SW480 (cell line): ENCODE measurements at regions not wholly inside any gene's neighbourhood (a gene's known extent, or its start where the extent isn't known, plus 50 kb on each side); places are given as distances from the start of the nearest gene placed in this dataset.

ENCODE experiments used
- DNase-seq: peaks from one replicate; pipeline ENCODE4 v3.0.0-alpha.2; 2016; ENCODE audit warnings: low spot score

DNA sequence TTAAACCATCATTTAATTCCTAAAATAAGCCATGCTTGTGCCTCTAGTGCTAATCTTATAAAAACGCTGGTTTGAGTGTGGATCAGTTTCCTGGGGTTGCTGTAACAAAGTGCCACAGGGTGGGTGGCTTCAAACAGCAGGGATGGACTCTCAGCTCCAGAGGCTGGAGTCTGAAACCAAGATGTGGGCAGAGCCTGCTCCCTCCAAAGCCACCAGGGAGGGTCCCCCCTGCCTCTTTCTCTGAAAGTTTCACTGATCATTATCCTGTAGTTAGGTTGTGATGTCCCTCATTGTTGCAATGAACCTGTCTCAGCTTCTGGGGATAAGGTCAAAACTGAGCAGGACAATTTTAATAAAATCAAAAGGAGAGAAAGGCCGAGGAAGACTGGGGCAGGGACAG, 251.9 kb upstream of the TCERG1L start:
- no peak for DNase-seq

DNA sequence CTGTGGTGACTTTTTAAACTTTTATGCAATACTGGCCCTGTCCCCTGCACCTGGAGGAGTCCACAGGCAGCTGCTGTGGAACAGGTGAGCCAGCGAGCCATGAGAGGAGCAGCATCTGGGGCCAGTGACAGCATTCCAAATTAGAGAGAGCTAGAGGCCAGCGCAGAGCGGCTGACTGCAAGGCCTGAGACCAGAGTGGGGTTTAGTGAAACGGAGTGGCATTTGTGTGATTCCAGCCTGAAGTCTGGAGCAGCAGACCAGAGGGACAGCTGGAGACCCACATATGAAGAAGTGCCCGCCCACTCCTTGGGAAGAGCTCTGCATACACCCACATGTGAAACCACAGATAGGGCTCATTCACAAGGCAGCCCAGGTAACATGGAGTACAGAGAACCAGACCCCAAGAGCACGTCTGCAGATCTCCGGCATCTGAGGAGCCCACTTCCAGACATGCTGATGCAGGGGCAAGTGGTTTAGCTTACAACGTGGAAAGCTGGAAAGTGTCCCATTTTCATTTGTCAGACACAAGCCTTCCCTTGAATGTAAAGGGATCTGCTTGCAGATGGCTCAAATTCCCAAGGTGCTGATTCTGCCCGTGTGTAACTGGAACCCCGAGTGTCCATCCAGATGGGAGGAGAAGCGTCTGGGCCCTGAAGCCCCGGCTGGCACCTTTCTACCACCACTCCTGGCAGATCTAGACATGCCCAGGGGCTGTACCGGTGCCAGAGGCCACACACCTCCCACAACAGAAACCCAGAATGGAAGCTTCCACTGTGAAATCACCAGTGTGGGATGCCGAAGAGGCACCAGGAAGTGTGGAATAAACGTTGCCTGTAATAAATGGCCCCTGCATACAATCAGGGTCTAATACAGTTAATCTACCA, 256.0 kb upstream of the TCERG1L start:
- DNase-seq: no peak

DNA sequence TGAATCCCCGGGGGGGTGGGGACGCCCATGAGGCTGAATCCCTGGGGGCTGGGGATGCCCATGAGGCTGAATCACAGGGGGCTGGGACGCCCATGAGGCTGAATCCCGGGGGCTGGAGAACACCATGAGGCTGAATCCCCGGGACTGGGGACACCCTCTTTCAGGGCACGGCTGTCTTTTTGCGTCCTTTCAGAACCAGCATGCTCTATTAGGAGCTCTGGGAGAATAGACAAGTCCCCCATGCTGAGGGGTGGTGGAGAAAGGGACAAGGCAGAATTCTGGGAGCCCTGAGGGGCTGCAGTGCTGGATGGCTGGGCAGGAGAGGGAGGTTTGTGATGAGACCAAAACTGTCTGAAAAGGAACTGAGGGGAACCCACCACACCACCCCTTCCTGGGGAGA, 257.3 kb upstream of the TCERG1L start:
- no peak for DNase-seq

DNA sequence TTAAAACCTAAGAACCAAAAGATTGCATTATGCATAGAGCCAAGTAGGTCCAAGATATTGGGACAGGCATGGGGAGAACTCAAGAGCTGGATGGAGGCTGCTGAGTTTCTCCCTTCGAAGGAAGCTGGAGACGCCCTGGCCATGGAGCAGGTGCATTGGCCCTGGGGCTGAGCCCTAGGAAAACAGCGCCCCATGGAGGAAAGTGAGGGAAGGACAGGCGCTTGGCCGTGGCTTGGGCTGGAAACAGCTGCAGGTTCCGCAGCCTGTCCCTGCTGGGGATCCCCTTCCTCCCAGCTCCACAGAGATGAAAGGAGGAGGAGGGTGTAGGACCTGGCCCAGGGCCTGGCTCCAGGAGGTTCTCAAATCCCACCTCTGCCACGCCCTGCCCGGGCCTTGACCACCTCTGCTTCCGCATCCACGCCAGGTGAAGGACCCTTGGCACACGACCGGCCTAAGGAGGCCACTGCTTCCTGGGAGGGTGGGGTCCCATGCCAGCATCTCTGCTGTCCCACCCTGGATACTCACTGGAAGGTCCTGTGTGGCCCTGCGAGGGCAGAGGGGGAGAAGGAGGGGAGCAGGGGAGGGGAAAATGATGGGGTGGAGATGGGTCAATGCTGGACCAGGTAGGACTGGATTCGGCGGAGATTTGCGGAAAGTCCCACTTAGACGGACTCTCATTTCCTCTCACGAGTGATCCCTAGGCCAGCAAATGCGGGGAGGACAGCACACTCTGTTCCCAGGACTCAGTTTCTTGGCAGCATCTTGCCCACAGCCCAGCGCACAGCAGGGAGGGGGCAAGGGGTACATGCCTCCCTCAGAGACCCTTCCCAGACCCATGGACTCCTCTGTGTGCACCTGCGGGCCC, 258.6 kb upstream of the TCERG1L start:
- no peak for DNase-seq

DNA sequence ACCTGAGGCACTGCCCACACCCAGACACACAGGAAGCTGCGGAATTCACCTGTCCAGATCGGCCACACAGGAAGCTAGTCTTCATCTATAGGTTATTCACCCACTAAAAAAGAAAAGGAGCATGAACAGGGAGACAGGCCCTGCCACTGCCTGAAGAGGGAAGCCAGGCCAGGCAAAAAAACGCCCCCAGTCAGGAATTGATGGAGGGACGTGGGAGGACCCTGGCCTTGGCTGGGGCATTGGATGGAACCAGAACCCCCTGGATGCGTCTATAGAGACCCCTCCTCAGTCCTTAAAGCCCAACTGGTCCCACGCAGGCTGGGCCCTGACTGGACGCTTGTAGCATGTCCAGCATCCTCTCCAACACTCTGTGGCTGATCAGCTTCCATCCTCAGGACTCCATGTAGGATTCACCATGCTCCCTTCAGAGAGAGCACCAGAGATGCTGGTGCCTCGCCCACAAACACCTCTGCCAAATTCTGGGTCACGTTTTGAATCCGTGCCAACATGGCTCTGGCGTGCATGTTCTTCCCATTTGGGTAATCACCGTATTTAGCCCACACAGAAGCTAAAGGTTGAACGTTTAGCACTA, 259.3 kb upstream of the TCERG1L start:
- DNase-seq: no peak

DNA sequence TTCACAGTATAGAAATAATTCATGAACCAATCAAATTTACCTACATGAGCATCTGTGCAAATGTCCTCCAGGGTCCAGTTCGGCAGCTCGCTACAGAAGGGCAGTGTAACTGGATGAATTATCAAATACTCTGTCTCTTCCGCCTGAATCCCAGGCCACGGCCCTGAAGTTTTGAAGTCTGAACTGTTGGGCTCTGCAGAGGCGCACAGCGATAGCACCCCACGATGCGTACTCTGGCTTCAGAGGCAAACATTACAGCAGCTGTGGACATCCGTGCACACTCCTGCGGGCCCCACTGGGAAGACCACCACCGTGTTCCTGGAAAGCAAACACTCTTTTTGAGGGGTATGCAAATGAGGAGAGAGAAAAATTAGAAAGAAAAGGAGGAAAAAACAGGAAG, 259.8 kb upstream of the TCERG1L start:
- no peak for DNase-seq

DNA sequence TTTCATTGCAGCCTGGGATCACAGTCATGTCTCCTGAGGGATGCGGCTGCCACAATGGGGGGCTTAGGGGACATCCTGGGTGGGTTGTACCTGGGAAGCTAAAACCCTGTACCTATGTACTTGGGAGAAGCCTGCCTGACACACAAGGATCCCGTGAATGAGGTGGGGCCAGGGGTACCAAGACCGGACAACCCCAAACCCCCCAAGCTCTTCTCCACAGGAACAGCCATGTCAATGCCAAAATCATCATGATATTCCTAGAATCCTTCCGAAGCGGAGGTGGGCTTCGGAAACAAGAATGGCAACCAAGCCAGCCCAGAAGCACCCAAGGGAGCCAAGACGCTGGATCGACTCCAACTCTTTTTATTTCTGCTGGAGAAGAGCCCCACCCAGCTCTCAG, 260.3 kb upstream of the TCERG1L start:
- DNase-seq: no peak

DNA sequence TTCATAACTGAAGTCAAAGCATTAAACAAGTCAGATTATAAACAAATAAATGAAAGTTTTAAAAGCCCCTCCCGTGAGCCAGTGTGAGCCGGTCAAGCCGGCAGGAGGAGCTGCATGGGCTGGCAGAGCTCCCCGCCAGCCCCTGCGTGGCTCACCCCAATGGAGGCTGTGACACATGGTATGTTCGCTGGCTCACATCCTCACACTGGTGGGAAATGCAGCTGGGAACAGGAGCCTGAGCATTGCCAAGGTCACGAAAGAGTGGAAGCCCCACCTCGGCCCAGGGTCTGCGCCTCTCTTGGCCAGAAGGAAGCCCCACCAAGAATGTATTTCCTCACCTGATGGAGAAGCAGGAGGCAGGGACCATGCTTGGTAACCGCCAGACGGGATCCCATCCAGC, 261.7 kb upstream of the TCERG1L start:
- no peak for DNase-seq

DNA sequence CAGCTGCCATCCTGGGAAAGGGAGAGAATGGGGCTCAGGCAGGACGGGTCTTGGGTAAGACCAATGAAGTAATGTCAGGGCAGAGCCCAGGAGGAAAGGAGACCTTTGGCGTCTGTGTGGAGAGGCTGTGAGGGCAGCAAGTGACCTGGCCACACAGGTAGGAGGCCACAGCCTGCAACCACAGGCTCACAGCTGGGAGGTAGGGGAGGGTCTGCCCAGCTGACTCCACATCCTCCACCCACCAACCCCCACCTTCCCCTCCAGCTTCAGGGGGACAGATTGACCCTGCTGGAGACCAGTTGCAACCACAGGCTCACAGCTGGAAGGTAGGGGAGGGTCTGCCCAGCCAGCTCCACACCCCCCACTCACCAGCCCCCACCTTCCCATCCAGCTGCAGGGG, 262.2 kb upstream of the TCERG1L start:
- DNase-seq: no peak

DNA sequence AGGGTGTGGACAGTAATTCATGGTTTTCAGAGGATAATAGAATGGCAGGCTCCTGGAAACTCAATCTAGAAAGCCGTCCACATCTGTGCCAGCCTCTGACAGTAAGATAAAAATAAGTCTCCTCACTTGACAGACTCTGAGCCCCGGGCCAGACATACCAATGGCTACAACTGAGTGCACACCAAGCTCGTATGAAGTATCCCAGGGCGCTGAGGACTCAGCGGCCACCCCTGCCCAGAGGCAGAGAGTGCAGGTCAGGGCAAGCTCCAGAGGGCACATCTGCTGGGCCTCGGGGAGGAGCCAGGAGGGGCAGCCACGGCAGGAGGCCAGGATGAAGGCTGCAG, 262.8 kb upstream of the TCERG1L start:
- no peak for DNase-seq

DNA sequence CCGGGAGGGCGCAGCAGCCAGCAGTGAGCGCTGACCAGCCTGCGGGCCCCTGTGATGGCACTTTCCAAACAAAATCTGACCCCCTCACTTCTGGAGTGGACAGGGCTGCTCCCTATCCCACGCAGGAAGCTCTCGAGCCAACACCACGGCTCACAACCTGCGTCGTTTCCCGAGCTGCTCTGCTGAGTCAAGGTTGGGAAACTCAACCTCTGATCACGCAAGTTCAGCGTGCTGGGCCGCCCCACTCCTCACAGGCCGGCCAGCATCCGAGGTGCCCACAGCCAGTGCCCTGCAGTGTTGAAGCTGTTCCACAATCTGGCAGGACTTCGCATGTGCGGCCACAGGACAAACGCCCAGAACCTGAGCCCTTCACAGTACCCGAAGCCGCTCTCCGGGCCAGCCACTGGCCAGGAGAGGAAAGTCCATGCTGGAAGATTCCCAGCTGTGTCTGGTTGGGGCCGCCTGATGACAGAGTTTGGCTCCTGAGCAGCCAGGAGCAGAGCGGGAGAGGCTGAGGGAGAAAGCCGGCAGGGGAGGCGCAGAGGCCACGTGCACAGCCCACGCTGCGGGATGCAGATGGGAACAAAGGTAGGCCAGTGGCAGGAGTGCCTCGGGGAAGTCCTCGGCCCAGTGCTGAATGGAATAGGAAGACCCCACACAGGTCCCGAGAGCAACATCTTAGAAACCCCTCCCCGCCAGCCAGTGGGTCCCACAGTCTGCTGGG, 263.3 kb upstream of the TCERG1L start:
- no peak for DNase-seq

DNA sequence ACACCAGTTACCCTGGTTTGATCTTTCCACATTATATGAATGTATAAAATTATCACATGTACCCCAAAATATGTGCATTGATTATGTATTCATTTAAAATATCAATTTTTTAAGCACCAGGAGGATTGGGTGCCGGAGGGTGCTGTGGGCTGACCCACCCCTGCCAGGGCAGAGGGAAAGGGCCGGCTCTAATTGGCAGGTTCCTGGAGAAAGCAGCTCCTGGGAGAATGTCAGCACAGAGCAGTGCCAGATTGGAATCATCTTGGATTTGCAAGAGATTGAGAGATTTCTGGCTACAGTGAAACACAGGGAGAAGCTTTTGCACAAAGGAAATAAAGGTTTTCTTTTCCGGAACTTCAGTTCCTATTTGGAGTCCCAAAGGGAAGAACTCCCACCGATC, 264.4 kb upstream of the TCERG1L start:
- no peak for DNase-seq

DNA sequence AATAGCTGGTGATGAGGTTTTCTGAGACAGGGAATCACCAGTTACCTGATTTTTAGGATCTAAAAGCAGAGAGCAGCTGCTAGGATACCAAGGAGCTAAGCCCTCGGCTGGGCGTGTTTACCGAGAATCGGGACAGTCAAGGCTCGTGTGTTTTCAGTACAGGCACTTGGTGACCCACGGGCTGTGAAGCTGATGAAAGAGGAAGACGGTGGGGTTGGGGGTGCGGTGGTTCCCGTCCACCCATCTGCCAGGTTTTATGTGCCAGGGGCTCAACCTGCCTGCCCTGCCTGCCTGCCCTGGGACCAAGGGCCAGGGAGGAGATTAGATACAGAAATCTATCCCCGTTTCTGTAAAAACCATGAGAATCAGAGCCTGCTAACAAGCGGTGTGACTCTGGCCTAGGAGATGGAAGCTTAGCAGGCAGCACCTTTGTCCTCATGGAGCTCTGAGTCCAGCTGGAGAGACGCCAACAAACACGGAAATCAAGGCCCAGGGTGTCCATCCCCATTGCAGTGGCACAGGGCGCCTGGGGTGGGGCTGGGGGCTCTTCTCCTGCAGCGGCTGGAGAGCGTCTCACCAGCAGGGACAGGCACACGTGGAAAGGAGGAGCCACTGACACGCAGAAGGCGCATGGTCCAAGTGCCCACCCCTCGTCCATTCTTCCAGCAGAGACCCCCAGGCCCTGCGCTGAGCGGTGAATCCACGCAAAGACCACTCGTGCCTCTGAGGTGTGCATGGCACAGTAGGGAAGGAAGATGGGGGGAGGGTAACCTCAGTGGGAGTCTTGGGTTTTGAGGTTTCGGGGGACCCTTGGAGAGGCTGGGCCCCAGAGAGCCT, 265.0 kb upstream of the TCERG1L start:
- no peak for DNase-seq

DNA sequence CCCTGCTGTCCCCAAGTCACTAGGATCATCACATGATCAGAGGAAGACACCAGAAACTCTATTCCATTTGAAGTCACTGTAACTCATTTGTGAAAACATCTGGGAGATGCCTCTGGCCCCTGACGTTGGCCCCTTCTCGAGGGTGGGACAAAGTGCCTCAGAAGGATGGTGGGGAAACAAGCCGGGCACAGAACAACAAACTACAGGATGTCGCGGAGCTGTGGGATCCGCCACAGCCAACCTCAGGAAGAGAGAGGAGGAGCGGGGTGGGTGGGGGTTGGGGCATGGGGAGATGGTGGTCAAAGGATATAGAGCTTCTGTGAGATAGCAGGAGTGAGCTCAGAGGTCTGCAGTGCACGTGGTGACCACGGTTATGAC, 265.6 kb upstream of the TCERG1L start:
- no peak for DNase-seq

DNA sequence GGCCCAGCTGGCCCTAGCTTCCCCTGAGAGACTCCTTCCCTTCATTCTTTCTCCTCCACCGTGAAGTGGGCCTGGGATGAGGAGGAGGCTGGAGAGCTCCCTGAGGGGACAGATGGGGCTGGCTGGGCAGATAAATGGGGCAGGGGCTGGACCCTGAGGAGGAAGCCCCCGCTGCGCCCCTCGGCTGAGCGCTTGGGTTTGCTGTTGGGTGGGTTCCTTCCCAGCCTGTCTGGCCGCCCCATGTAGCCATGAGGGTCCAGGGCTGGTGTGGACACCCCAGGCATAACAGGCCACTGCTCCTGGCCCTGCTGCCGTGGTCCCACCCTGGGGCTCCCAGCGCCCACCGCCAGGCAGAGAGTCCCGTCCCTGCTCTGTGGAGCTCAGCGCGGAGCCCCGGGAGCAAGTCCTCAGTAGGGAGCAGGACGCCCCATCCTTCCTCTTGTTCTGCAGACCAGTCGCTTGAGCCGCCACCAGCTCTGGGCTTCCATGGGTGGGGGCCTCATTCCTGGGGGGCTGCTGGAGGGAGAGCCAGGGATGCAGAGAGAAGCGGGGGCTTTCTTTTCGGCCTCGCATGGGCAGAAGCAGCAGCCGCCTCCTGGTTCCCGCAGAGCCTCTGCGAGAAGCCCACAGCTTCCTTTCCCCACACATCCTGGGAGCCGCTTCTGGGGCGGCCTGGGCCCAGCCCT, 266.4 kb upstream of the TCERG1L start:
- no peak for DNase-seq

DNA sequence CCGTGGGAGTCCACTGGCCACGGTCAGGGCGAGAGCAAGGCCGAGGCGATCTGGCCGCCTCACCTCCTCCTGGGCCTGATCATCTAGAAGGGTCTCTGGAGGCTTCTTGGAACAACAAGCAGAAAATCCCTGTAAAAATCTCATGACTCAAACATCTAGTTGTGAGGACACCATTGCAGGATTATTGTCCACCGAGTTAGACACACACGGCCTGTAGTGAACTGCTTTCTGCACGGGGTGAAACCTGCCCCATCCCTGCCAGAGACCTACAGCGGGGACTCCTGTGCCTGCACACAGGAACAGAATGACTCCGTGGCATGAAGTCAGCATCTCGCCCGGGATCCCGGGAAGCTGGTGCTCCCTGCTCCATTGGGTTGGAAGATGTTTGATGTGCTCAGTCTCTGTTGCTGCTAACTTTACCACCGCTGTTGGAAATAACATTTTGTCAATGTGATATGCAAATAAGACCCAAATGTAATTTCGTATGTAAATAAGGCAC, 267.0 kb upstream of the TCERG1L start:
- DNase-seq: no peak

DNA sequence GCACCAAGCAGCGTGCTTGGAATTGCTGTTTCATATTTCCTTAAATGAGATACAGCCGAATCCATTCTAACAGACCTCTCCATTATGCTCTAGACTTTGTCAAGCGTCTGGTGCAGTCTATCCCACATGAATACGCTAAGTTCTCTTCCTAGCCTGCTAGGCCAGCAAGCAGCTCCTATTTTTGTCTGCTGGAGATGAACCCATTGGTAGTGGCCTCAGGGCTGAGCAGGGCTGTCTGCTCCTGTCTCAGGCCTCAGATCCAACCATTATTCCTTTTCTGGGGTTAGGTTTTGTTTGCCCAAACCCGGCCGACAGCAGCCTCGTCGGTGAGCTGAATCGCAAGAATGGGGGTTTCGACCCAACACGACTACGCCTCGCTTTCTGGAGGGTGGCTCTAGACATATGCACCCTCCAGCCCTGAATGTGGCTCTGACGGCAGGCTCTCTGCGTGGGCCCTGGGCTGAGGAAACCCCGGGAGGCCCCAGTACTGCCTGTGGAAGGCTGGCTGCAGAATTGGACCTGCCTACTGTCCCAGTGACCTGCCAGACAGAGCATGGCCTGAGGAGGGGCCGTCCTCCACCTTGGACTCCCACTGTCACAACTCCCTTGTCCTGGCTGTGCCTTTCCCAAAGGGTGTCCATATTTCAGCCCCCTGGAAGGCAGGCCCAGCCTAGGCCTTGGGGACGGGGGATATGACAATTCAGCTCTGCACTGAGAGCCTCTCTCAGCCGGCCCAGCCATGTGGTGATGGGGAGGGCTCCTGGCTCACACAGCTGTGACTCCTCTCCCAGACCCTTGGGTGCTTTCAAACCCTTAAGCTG, 267.9 kb upstream of the TCERG1L start:
- DNase-seq: no peak

DNA sequence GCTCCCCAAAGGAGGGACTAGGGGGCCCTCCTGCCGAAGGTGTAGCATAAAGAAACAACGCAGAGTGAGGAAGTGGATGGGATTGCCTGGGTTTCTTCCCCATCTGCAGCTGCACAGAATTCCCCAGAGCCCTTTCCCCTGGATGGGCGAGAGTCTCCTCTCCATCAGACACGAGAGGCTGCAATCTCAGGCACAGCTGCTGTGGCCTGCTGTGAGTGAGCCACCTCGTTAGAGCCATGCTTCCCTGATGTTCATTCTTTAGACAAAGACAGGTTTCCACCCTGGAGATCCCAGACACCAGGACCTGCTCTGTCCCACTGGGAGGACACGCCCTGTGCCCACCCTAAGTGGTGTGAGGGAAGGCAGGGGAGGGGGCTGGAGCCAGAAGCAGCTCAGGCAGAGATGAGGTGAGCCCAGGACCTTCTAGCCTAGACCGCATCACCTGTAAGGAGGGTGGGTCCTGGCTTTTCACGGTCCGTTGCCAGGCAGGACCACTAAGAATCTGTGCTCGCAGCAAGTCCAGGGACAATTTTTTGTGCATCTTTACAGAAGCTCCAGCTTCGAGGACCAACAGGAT, 268.6 kb upstream of the TCERG1L start:
- DNase-seq: no peak

DNA sequence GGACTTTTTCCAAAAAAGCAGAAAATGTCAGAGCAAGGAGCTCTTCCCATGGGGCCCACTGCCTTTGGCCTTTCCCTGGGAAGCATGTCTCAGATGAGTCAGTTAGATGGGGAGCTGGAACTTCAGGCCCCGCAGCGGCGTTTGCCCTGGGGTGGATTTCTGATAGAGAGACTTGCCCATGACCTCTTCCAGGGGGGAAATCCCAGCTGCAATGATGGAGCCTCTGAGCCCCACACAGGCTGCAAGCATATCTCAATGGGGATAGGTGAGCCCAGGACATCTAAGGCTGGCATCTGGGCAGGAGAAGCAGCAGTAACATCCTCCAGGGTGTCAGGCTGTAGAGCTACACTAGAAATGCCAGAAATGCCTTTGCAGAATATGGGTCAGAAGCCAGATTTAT, 269.2 kb upstream of the TCERG1L start:
- DNase-seq: no peak
